Activated T-helper 2 cell treated with anti-CD3 and anti-CD28 coated beads, Interferon-gamma antibody, Interleukin-2, Interleukin-4, amounts not matched to agents 10 μg/mL and 5 μg/mL and 100 μg/mL, durations not matched to agents 14 hours and 24 hours and 36 hours (primary cell): ENCODE measurements at regions not wholly inside any gene's neighbourhood (a gene's known extent, or its start where the extent isn't known, plus 50 kb on each side); places are given as distances from the start of the nearest gene placed in this dataset.

Experiments used
- DNase-seq: peaks from one replicate; pipeline ENCODE4 v3.0.0; 2021; ENCODE audit warnings: low spot score
- H3K27ac Mint-ChIP-seq: one replicate; pipeline ENCODE4 v1.8.0; 2021; ENCODE audit warnings: mixed read lengths
- H3K27me3 Mint-ChIP-seq: one replicate; pipeline ENCODE4 v1.8.0; 2021; ENCODE audit warnings: low read depth, mixed read lengths
- H3K36me3 Mint-ChIP-seq: one replicate; pipeline ENCODE4 v1.8.0; 2021; ENCODE audit warnings: low read depth, mixed read lengths
- H3K4me1 Mint-ChIP-seq: one replicate; pipeline ENCODE4 v1.8.0; 2021; ENCODE audit warnings: low read depth, mixed read lengths
- H3K4me3 Mint-ChIP-seq: one replicate; pipeline ENCODE4 v1.8.0; 2021; ENCODE audit warnings: low read depth, mild to moderate bottlenecking, moderate library complexity, mixed read lengths
- H3K9me3 Mint-ChIP-seq: one replicate; pipeline ENCODE4 v1.8.0; 2021; ENCODE audit warnings: mixed read lengths
- intact Hi-C: fragments of 100-400 bp; cut with micrococcal nuclease; formaldehyde crosslinking; loops from one replicate; pipeline ENCODE4 v1.15.1; 2023

DNA sequence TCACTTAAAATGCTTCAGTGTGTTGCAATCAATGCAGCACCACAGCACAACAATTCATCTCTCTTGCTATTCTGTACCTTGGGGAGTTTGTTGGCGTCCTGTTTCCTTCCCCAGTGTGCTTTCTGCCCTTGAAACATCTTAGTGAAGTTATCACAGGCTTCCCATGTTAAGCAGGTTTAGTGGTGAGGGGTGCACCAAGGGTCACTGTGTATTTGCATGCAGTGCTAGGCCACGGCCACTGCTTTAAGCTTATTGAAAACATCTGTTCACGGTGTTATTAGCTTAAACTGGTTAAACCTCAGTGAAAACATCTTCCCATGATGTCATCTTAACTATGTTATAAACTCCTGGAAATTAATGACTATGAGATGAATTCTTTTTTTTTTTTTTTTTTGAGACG, 217.3 kb upstream of the GOLIM4 start:
- intact Hi-C loops, result no loop called here
- no peak overlapping the region for H3K4me3 Mint-ChIP-seq
- DNase-seq, result no peak
- no peaks in the 10 kb centered on the region for H3K4me1 Mint-ChIP-seq
- H3K27ac Mint-ChIP-seq, result no peak overlapping the region
- no peaks in the 10 kb centered on the region for H3K36me3 Mint-ChIP-seq
- no peaks in the 10 kb centered on the region for H3K9me3 Mint-ChIP-seq
- H3K27me3 Mint-ChIP-seq, result no peaks in the 10 kb centered on the region

DNA sequence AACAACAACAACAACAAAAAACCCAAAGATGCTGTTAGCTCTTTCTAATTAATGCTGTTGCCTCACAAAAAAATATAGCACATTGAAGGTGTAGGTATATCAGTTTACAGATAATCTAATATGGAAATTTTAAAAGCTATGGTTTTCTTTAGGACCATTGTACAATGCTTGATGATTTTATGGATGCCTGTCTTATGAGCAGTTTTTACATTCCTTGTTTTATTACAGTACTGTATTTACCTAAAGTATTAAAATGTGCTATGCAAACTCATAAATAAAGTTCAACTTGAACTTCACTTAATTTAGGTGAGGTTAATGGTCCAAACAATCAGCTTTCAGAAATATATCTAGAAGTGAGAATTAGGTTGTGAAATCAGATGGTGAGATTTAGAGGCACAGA, 212.2 kb upstream of the GOLIM4 start:
- Mint-ChIP-seq H3K27me3 (no peaks in the 10 kb centered on the region), H3K4me1 (no peaks in the 10 kb centered on the region), H3K4me3 (no peak overlapping the region), H3K27ac (no peak overlapping the region), H3K9me3 (peaks cover 4% of the 10 kb centered on the region), H3K36me3 (no peaks in the 10 kb centered on the region)
- intact Hi-C loops, result no loop called here
- DNase-seq, result no peak

DNA sequence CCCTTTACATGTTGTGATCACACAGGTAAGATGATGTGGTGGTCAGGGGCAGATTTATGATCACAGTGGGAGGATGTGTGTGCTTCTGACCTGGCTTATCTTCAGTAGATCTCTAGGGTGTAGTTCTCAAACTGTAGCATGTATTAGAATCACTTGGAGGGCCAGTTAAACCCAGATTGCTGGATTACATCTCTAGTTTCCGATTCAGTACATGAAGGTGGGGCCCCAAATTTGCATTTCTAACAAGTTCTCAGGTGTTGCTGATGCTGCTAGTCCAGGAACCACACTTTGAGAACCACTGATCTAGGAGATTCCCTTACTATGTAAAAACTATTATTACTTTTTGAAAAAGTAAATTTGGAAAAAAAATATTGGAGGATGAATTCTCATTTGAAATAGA, 199.3 kb upstream of the GOLIM4 start:
- no peaks in the 10 kb centered on the region for H3K9me3 Mint-ChIP-seq
- no peaks in the 10 kb centered on the region for H3K36me3 Mint-ChIP-seq
- intact Hi-C loops, result no loop called here
- no peak for DNase-seq
- no peak overlapping the region for H3K4me3 Mint-ChIP-seq
- no peaks in the 10 kb centered on the region for H3K4me1 Mint-ChIP-seq
- H3K27me3 Mint-ChIP-seq, result no peaks in the 10 kb centered on the region
- no peak overlapping the region for H3K27ac Mint-ChIP-seq

DNA sequence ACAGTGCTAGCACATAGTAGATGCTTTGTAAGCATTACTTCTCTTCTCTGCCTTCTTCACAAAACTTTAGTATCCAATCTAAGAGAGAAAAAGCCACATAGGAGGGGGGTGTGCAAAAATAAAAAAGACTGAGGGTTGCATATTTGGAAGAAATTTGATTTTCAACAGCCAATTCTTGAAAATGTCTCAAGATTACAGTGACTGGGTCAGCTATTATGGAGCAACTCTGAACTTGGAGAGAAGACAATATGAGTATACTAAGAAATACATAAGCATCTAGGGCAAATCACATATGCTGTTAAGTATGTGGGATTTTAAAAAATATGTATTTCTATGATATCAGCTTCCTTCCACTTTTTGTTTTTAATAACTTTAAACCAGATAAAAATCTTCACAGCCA, 196.6 kb upstream of the GOLIM4 start:
- H3K27ac Mint-ChIP-seq, result no peak overlapping the region
- intact Hi-C loops, result no loop called here
- no peak for DNase-seq
- no peaks in the 10 kb centered on the region for H3K36me3 Mint-ChIP-seq
- no peak overlapping the region for H3K4me3 Mint-ChIP-seq
- no peaks in the 10 kb centered on the region for H3K9me3 Mint-ChIP-seq
- H3K4me1 Mint-ChIP-seq, result no peaks in the 10 kb centered on the region
- H3K27me3 Mint-ChIP-seq, result no peaks in the 10 kb centered on the region

DNA sequence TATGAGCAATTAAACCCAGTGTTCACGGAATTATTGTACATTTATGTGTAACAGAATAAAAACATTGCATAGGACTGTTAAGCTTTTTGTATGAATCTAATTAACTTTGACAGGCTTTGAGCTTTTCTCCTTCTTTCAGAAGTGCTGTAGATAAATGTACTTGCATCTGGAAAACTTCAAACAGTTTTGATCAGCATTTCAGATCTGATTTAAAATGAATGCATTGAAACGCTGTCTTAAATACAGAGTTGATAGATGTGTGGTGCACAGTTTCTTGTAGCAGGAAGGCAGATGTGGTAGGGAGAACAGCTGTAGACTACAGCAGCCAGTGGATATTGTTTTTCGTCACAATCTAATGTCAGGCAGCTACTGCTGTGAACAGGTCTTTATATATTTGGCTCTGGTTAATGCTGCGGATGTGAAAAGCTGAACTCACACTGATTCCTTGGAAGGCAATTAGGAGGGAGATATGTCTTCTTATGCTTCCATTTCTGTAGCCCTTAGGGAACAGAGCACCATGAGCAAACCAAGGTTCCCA, 193.8 kb upstream of the GOLIM4 start:
- no peak overlapping the region for H3K4me3 Mint-ChIP-seq
- H3K27ac Mint-ChIP-seq, result no peak overlapping the region
- no peaks in the 10 kb centered on the region for H3K27me3 Mint-ChIP-seq
- no peaks in the 10 kb centered on the region for H3K9me3 Mint-ChIP-seq
- no peaks in the 10 kb centered on the region for H3K4me1 Mint-ChIP-seq
- no peaks in the 10 kb centered on the region for H3K36me3 Mint-ChIP-seq
- intact Hi-C loops, result no loop called here
- no peak for DNase-seq

DNA sequence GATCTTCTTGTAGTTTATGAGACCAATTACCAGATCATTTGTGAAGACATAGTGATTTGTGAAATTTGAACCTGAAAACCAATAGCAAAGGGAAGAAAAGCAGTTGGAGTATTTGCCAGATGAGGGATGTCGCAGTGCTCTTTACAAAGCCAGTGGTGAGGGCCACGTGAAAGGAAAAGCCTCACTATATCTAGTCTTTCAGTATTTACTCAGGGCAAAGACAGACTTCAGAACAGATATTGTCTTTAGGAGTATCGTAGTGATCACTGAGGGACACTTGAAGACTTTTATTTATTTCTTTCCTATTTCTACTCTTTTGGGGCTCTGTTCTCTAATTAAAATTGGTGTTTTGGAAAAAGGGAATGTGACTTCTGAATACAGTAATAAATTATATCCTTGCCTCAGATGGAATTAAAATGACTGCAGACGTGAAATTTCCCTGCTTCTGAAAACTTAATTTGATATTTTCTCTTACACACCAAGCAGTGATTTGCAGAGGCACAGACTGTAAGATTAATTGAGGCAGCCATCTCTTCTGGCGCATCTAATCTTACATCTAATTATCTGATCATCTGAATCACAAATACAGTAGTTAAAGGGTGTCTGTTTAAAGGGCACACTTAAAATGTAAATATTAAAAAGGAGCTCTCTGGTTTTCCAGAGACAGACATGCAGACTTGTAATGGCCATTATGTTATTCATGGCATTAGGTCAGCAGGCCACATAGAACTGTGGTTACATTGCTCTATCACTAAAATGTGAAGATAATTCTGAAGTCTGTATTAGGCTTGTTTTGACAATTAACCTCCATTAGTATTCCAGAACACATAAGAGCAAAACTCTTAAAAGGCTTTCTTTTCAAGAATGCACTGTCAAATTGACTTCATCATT, 193.0 kb upstream of the GOLIM4 start:
- Mint-ChIP-seq H3K4me3 (no peak overlapping the region), H3K27me3 (no peaks in the 10 kb centered on the region), H3K9me3 (no peaks in the 10 kb centered on the region), H3K4me1 (no peaks in the 10 kb centered on the region), H3K36me3 (no peaks in the 10 kb centered on the region), H3K27ac (no peak overlapping the region)
- intact Hi-C loops, result no loop called here
- no peak for DNase-seq

DNA sequence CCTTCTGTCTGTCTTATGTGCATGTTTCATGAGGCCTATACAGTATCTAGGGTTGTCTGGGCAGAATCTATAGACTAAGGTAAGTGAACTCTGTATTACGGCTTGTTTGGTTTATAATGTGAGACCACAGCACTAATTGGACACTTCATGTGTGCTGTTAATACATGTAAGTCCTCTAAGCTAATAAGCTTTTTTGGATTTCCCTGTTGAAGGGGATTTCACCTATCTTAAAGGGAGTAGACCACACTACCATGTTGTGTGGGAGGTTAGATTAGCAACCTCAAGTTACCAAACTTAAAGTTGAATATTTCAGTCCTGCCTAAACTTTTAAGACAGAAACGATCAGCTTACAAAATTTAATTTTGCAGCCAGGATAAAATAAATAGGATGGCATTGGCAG, 189.8 kb upstream of the GOLIM4 start:
- no peaks in the 10 kb centered on the region for H3K9me3 Mint-ChIP-seq
- H3K27ac Mint-ChIP-seq, result no peak overlapping the region
- H3K27me3 Mint-ChIP-seq, result no peaks in the 10 kb centered on the region
- no peaks in the 10 kb centered on the region for H3K4me1 Mint-ChIP-seq
- no peaks in the 10 kb centered on the region for H3K36me3 Mint-ChIP-seq
- H3K4me3 Mint-ChIP-seq, result no peak overlapping the region
- intact Hi-C loops, result no loop called here
- no peak for DNase-seq

DNA sequence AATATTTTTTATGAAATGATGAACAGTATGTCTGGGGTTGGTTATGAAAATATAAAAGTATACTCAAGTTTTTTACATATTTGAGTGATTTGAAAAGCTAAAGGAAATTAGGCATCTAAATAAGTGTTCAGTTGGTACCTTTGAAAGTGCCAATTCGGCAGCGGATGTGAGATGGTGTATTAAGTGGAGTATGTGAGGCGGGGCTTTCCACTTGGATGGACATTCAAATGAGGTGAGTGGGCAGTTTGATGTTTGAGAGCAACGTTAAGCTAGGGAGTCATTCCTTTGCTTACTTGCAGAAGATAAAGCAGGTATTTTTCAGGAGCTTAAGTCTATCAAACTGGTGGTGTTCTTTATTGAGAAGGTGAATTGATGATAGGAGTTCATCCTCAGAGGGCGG, 189.0 kb upstream of the GOLIM4 start:
- Mint-ChIP-seq H3K36me3 (no peaks in the 10 kb centered on the region), H3K27me3 (no peaks in the 10 kb centered on the region), H3K4me1 (no peaks in the 10 kb centered on the region), H3K9me3 (no peaks in the 10 kb centered on the region), H3K27ac (no peak overlapping the region), H3K4me3 (no peak overlapping the region)
- intact Hi-C loops, result no loop called here
- DNase-seq, result no peak

DNA sequence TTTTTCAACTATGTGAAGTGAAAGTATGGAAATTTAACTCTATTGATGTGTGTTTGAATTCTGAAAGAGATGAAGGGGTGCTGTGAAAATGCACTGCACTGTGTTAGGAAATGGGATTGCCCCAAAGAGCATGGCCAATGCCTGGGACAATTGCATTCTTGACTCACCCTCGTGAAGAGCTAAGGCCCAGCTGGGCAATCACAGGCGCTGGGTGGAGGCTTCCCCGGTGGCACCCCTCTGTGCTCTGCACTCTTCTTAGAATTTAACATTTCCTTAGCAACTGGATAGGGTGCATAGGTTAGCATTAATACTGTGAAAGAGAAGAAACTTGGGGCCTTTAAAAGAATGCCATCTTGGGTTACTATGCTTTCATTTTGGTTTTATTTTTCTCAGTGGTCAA, 179.9 kb upstream of the GOLIM4 start:
- no peak for DNase-seq
- intact Hi-C loops, result no loop called here
- Mint-ChIP-seq H3K27ac (no peak overlapping the region), H3K36me3 (no peaks in the 10 kb centered on the region), H3K4me1 (no peaks in the 10 kb centered on the region), H3K9me3 (no peaks in the 10 kb centered on the region), H3K4me3 (no peak overlapping the region), H3K27me3 (no peaks in the 10 kb centered on the region)

DNA sequence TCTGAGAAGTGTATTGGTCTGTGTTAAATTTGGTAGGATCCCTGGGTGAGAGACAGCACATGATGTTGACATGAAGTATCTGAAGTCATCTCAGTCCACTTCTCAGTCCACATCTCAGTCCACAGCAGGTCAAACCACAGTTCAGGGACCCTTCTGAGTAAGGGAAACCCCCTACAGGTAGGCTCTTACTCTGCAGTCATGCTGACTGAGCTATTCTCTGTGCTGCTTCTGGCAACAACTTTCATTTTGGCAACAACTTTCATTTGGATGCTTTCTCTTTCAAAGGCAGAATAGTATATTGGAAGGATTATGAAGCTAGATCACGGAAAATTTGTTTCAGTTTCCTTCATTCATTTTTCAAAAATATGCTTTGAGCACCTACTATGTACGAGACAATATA, 178.2 kb upstream of the GOLIM4 start:
- Mint-ChIP-seq H3K27ac (no peak overlapping the region), H3K27me3 (no peaks in the 10 kb centered on the region), H3K4me1 (no peaks in the 10 kb centered on the region), H3K4me3 (no peak overlapping the region), H3K9me3 (no peaks in the 10 kb centered on the region), H3K36me3 (no peaks in the 10 kb centered on the region)
- intact Hi-C loops, result no loop called here
- DNase-seq, result no peak

DNA sequence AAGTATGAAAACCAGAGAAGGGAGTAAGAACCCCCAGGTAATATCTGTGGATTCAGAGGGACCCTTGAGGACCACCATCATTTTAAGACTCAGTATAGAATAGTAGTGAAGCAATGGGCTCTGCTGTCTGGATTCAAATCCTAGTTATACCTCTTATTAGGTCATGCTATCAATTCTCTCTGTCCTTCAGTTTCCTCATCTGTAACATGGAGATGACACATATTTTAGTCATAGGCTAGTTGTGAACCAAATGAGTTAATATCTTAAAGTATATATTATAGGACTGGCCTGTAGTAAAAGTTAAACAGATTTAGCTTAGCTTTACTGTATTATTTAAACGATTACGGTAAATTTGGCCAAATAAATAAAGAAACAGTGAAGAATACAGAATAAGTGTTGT, 177.3 kb upstream of the GOLIM4 start:
- no peak overlapping the region for H3K27ac Mint-ChIP-seq

DNA sequence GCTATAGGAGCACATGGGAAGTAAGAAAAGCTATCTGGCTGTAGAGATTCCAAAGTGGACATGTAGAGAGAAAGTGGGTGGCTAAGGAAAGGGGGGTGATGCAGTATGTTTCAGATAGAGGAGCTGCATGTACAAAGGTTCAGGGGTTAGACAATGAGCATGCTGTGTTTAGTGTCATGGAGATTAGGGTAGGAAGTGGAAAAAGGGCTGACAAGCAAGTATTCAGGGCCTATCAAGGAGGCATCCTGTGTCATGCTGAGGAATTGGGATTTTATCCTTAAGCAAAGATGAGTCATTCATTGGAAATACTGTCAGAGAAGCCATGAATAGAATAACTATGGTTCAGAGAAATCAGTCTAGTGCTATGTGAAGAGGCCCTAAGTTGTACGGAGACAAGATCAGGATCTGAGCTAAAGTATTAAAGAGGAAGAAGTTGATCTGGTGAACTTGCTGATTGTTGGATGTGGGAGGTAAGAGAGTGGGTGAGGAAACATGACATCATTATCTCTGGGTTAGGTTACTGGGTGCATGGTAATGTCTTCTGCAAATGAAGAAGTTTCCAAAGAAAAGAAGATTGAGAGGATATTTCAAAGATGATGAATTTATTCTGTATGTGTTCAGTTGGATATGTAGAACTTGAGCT, 176.7 kb upstream of the GOLIM4 start:
- Mint-ChIP-seq H3K27me3 (no peaks in the 10 kb centered on the region), H3K9me3 (no peaks in the 10 kb centered on the region), H3K27ac (no peak overlapping the region), H3K4me1 (no peaks in the 10 kb centered on the region), H3K36me3 (no peaks in the 10 kb centered on the region), H3K4me3 (no peak overlapping the region)
- DNase-seq, result no peak
- intact Hi-C loops, result no loop called here

More for the DNA sequence above, 177.3 kb upstream of the GOLIM4 start:
- no peaks in the 10 kb centered on the region for H3K9me3 Mint-ChIP-seq
- no peak overlapping the region for H3K4me3 Mint-ChIP-seq
- intact Hi-C loops, result no loop called here
- no peak for DNase-seq
- no peaks in the 10 kb centered on the region for H3K27me3 Mint-ChIP-seq
- H3K4me1 Mint-ChIP-seq, result no peaks in the 10 kb centered on the region
- H3K36me3 Mint-ChIP-seq, result no peaks in the 10 kb centered on the region

DNA sequence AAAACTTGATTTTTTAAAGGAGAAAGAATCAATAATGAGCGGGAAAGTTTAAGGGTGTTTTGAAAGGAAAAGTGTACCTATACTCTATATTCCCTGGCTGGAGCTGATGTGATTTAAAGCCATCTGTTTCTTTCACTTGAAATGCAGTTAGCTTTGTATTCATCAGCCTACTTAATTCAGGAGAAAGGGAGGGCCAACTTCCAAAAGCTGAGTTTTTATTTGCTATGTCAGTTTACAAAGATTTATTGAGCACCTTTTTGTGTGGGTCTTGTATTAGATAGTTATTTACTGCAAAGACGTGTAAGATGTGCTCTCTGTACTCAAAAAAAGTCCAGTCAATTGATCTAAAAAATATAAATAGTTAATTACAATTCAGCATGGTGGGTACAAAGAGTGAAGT, 176.2 kb upstream of the GOLIM4 start:
- no peak overlapping the region for H3K27ac Mint-ChIP-seq
- intact Hi-C loops, result no loop called here
- DNase-seq, result no peak
- H3K36me3 Mint-ChIP-seq, result no peaks in the 10 kb centered on the region
- no peaks in the 10 kb centered on the region for H3K4me1 Mint-ChIP-seq
- no peak overlapping the region for H3K4me3 Mint-ChIP-seq
- H3K27me3 Mint-ChIP-seq, result no peaks in the 10 kb centered on the region
- H3K9me3 Mint-ChIP-seq, result no peaks in the 10 kb centered on the region
